NB4 (cell line): ENCODE measurements at regions not wholly inside any gene's neighbourhood (a gene's known extent, or its start where the extent isn't known, plus 50 kb on each side); places are given as distances from the start of the nearest gene placed in this dataset.

Experiments used
- DNase-seq: peaks from one replicate; pipeline ENCODE4 v3.0.0; 2010; ENCODE audit warnings: low read depth
- H3K4me3 ChIP-seq: one replicate; pipeline ENCODE4 v1.5.1; 2011; ENCODE audit warnings: mild to moderate bottlenecking, low read depth, low read length, moderate library complexity
- CTCF ChIP-seq: IDR thresholded peaks from one replicate; pipeline ENCODE4 v1.5.1; 2012; ENCODE audit warnings: low read depth, low read length
- MYC ChIP-seq: IDR thresholded peaks from 2 replicates; pipeline ENCODE4 v1.6.1; 2011; ENCODE audit warnings: low read depth, low read length
- POLR2A ChIP-seq: IDR thresholded peaks from 2 replicates; pipeline ENCODE4 v1.6.1; 2011; ENCODE audit warnings: mild to moderate bottlenecking; ENCODE audit not compliant: insufficient read length; ENCODE audit errors: extremely low read depth
- TF ChIP-seq, protein P1 (sequence below): IDR thresholded peaks from 2 replicates; pipeline ENCODE4 v1.6.1; 2011; ENCODE audit warnings: low read depth, low read length

DNA sequence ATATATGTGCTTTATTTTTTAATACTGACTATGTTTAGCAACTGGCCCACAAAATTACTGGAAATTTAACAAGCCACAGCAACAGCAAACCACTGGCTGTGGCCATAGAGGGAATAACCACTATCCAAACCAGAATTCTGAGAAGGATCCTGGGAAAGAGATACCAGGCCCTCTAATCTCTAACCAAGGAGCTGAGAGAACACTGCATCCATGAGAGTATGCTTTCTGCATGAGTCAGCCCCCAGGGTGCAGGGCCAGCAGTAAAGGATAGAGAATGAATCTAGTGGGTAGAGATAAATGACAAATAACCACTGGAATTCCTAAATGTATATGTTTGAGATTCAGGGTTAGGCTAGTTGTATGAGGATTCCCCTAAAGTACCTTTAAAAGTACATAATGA lies 221.8 kb downstream of the KIT start:
- TF ChIP-seq CTCF (no peak), POLR2A (no peak), MYC (no peak)
- TF ChIP-seq, protein P1, sequence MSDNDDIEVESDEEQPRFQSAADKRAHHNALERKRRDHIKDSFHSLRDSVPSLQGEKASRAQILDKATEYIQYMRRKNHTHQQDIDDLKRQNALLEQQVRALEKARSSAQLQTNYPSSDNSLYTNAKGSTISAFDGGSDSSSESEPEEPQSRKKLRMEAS, result no peak
- DNase-seq, result no peak
- H3K4me3 ChIP-seq, result no peak overlapping the region

DNA sequence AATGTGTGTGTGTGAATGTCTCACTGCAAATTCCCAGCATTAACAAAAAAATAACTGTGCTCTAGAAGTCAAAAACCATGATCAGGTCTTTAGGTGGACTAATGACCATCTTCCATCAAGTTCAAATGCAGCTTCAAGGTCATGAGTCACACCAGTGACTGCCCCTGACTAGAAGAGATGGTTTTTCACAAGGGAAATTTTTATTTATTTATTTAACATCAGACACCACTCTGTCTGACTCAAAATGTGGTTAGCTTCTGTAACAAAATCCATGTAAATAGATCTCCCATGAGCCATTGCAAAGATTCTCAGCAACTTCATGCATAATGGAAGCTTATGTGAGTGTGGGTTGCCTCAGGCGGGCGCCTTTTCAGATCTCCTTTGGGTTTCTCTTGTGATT lies 219.2 kb downstream of the KIT start:
- H3K4me3 ChIP-seq, result no peak overlapping the region
- no peak for DNase-seq
- no peak for TF ChIP-seq MYC
- TF ChIP-seq POLR2A, result no peak
- TF ChIP-seq, protein P1, result no peak
- TF ChIP-seq CTCF, result no peak

DNA sequence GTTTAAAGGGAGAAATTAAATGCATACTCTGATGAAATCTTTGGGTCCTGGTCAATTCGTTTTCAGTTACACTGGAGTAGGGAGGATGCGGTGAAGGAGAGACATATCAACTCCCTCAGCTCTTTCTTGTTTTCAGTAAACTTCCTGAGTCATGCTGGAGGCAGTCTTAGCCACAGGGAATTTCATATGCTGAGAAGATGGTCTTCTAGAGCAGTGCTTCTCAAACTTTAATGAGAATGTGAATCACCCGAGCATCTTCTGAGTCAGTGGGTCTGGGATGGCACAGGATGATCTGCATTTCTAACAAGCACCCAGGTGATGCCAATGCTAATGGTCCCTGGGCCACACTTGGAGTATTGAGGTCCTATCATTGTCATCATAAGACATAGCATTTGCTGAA lies 214.5 kb downstream of the KIT start:
- TF ChIP-seq POLR2A (no peak), MYC (no peak), CTCF (no peak)
- TF ChIP-seq, protein P1, result no peak
- no peak for DNase-seq
- no peak overlapping the region for H3K4me3 ChIP-seq

DNA sequence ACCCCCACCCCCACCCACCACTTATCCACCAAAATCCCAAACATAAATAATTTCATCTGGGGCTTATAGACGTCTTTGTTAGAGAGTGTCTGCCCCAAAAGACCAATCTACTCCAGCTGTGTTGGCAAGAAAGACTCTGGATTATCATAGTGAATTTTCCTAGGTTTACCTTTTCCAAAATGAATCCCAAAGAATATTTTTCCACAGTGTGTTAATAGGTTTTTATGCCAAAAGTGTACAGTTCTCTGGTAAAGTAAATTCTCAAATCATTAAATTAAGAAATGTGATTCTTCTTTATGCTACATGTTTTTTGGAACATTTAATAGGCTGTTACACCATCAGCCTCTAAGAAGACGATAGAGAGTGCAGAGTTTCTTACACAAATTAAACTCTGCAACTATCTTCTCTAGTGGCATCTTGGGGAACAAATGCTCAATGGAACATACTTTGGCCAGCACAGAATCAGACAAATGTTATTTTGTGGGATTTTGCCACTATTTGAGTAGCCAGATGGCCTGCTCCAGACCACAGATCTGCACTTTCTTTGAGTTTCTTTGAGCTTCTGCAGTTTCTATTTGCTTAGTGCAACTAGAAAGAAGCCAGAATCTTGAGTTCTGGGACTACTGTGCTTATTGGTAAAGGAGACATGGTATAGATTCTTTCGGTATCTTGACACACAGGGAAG lies 206.0 kb downstream of the KIT start:
- no peak for TF ChIP-seq POLR2A
- TF ChIP-seq, protein P1, result no peak
- DNase-seq, result no peak
- H3K4me3 ChIP-seq, result no peak overlapping the region

DNA sequence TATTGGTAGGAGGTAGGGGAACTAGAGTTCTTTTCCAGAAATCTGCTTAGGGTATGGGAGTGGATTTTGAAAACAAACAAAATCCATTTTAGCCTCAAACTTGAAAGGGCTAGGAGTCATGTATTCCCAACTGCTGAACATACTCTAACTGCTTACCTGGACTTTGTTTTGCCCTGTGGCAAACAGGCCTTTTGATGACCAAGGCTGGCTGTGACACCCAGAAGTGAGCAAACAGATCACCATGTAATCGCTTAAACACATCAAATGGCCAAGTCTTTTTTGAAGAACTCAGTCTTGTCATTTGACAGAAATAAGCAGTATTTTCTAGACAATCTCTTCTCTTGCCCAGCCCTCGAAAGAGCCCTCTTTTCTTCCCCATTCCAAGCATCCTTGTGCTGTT lies 203.4 kb downstream of the KIT start:
- TF ChIP-seq POLR2A (no peak), MYC (no peak), CTCF (no peak)
- TF ChIP-seq, protein P1, result no peak
- no peak for DNase-seq
- H3K4me3 ChIP-seq, result no peak overlapping the region

- H3K4me3 ChIP-seq, result no peak overlapping the region
- DNase-seq, result no peak
- TF ChIP-seq MYC (no peak), CTCF (no peak), POLR2A (no peak)
- TF ChIP-seq, protein P1, result no peak
These were observed 197.6 kb downstream of the KIT start for GRCh38 chr4:54855191-54855854.
